Left kidney (tissue), 1 donor: ENCODE measurements at regions not wholly inside any gene's neighbourhood (a gene's known extent, or its start where the extent isn't known, plus 50 kb on each side); places are given as distances from the start of the nearest gene placed in this dataset.

Experiments used
- DNase-seq: peaks from one replicate; pipeline ENCODE4 v3.0.0-alpha.2; 2013

GRCh38 chr2:550860-551567 is 126.2 kb downstream of the TMEM18 start:
- DNase-seq = no peak

GRCh38 chr2:545711-546650 is 131.2 kb downstream of the TMEM18 start:
- no peak for DNase-seq

- DNase-seq = no peak
Observed at GRCh38 chr2:545228-545627, 132.0 kb downstream of the TMEM18 start.

GRCh38 chr2:538646-539045 is 138.6 kb downstream of the TMEM18 start:
- no peak for DNase-seq

- no peak for DNase-seq
Observed at GRCh38 chr2:535222-535621, 142.0 kb downstream of the TMEM18 start.

- no peak for DNase-seq
Observed at GRCh38 chr2:529852-530251, 147.4 kb downstream of the TMEM18 start.

- no peak for DNase-seq
Observed at GRCh38 chr2:529424-529823, 147.8 kb downstream of the TMEM18 start.

GRCh38 chr2:527581-527980 is 149.6 kb downstream of the TMEM18 start:
- DNase-seq = no peak

GRCh38 chr2:526918-527317 is 150.3 kb downstream of the TMEM18 start:
- no peak for DNase-seq

GRCh38 chr2:525611-526010 is 151.6 kb downstream of the TMEM18 start:
- DNase-seq = no peak

GRCh38 chr2:525021-525420 is 152.2 kb downstream of the TMEM18 start:
- DNase-seq = no peak

- DNase-seq = no peak
Observed at GRCh38 chr2:524442-524841, 152.8 kb downstream of the TMEM18 start.

GRCh38 chr2:523698-524270 is 153.4 kb downstream of the TMEM18 start:
- no peak for DNase-seq

- DNase-seq = no peak
Observed at GRCh38 chr2:522776-523175, 154.4 kb downstream of the TMEM18 start.

GRCh38 chr2:521853-522530 is 155.2 kb downstream of the TMEM18 start:
- no peak for DNase-seq

- no peak for DNase-seq
Observed at GRCh38 chr2:520663-521340, 156.4 kb downstream of the TMEM18 start.

GRCh38 chr2:516944-517343 is 160.3 kb downstream of the TMEM18 start:
- DNase-seq = no peak

- DNase-seq = no peak
Observed at GRCh38 chr2:516131-516530, 161.1 kb downstream of the TMEM18 start.

GRCh38 chr2:515441-516127 is 161.6 kb downstream of the TMEM18 start:
- no peak for DNase-seq

GRCh38 chr2:513981-514706 is 163.1 kb downstream of the TMEM18 start:
- no peak for DNase-seq

- no peak for DNase-seq
Observed at GRCh38 chr2:510839-511238, 166.4 kb downstream of the TMEM18 start.
